ENCODE measurements at regions not wholly inside any gene's neighbourhood (a gene's known extent, or its start where the extent isn't known, plus 50 kb on each side); places are given as distances from the start of the nearest gene placed in this dataset.

- no peak overlapping the region for H3K4ac ChIP-seq (replicated peaks; ENCODE audit: insufficient read length, low read depth, low read length)
- ChIA-PET CTCF (ENCODE audit: partially characterized antibody) (interaction anchor here (0.6 to 1.5 kb wide), 16 partner anchors 9 to 422 kb away, joined by 3 to 5 read pairs (median 4); no protein-coding TSS in a partner anchor), POLR2A (ENCODE audit: partially characterized antibody) (no interaction called here)
- H2BK15ac ChIP-seq (ENCODE audit: low read length) = no peak overlapping the region
- no peak overlapping the region for H2AFZ ChIP-seq (ENCODE audit: low read length)
- H3K79me2 ChIP-seq (ENCODE audit: control insufficient read depth in 1 of 2, insufficient read depth in 2 of 2, low read length in 2 of 2) = no peaks in the 10 kb centered on the region
- no peak overlapping the region for H3K18ac ChIP-seq (ENCODE audit: extremely low read depth, low read length)
- H3K23me2 ChIP-seq (ENCODE audit: low read depth, low read length) = no peaks in the 10 kb centered on the region
- no peak overlapping the region for H3K27ac ChIP-seq (ENCODE audit: low read depth, low read length)
- H3K4me3 ChIP-seq (ENCODE audit: extremely low read depth in 1 of 4, insufficient read depth in 2 of 4, low read depth in 3 of 4, low read length in 4 of 4) = no peak overlapping the region
- TF ChIP-seq CTCF (IDR thresholded peaks at IDR 0.05; ENCODE audit: control extremely low read depth in 1 of 3, insufficient read depth in 1 of 3, low read depth in 1 of 3, low read length in 3 of 3) (peak; percentile 49 to 70 (median 49)), RAD21 (IDR thresholded peaks at IDR 0.05 in 1 of 2, conservative IDR thresholded peaks at IDR 0.05 in 1 of 2; ENCODE audit: low read depth in 2 of 2, low read length in 2 of 2) (peak; percentile 63 to 72), ATF3 (IDR thresholded peaks at IDR 0.05; ENCODE audit: insufficient read depth, low read depth, low read length) (no peak)
- no peaks in the 10 kb centered on the region for H3K4me1 ChIP-seq (replicated peaks in 1 of 4; ENCODE audit: control insufficient read depth in 3 of 4, insufficient read depth in 4 of 4, low read length in 3 of 4)
- no peak overlapping the region for H3K4me2 ChIP-seq (ENCODE audit: insufficient read depth in 1 of 2, low read depth in 2 of 2, low read length in 2 of 2)
- no peak overlapping the region for H3K23ac ChIP-seq (ENCODE audit: insufficient read length)
- H3K56ac ChIP-seq (replicated peaks; ENCODE audit: insufficient read length, low read depth, low read length) = no peak overlapping the region
- H2AK5ac ChIP-seq (ENCODE audit: low read depth, low read length) = no peak overlapping the region
- H2BK5ac ChIP-seq (ENCODE audit: low read depth, low read length) = no peak overlapping the region
- DNase-seq (ENCODE audit: low read depth in 1 of 2, low spot score in 2 of 2) (peak; percentile 7 to 47), FAIRE-seq (peak; percentile 28)
- no peak overlapping the region for H3K14ac ChIP-seq (ENCODE audit: insufficient read length)
- no peaks in the 10 kb centered on the region for H3K79me1 ChIP-seq (ENCODE audit: low read depth, low read length)
- no peak overlapping the region for H2BK20ac ChIP-seq (ENCODE audit: low read length)
- no peaks in the 10 kb centered on the region for H3K9me3 ChIP-seq (ENCODE audit: insufficient read depth in 2 of 2, low read depth in 1 of 2, low read length in 1 of 2)
- H3K9ac ChIP-seq (replicated peaks in 1 of 4; ENCODE audit: extremely low read depth in 1 of 4, low read depth in 3 of 4, low read length in 3 of 4) = no peak overlapping the region
- H2BK120ac ChIP-seq (replicated peaks; ENCODE audit: low read depth, low read length) = no peak overlapping the region
- no peak overlapping the region for H2BK12ac ChIP-seq (ENCODE audit: low read depth, low read length)
- H4K20me1 ChIP-seq (replicated peaks in 1 of 2; ENCODE audit: control insufficient read depth in 1 of 2, insufficient read depth in 2 of 2, low read length in 2 of 2) = no peaks in the 10 kb centered on the region
- 73% methylated on average over 1 of the region's 1 CpG; no CpG with 5 or more reads in 1 of the 2 experiments for WGBS, 2 experiments (ENCODE audit: extremely low coverage in 1 of 2, insufficient coverage in 1 of 2, insufficient read length in 1 of 2, insufficient replicate concordance in 2 of 2, low coverage in 1 of 2, low lambda C conversion rate in 2 of 2, missing lambda C conversion rate in 1 of 2)
- H3K27me3 ChIP-seq (replicated peaks in 1 of 4; ENCODE audit: control insufficient read depth in 3 of 4, extremely low read depth in 1 of 4, insufficient read depth in 3 of 4, low read length in 3 of 4) = no peaks in the 10 kb centered on the region
- H4K91ac ChIP-seq (replicated peaks; ENCODE audit: insufficient read length, low read length) = no peak overlapping the region
- no peak overlapping the region for H4K5ac ChIP-seq (ENCODE audit: insufficient read length, low read depth, low read length)
- H4K8ac ChIP-seq (ENCODE audit: extremely low read depth, insufficient read depth, low read length) = no peak overlapping the region
- H3K36me3 ChIP-seq (ENCODE audit: control insufficient read depth in 2 of 4, insufficient read depth in 4 of 4, low read length in 3 of 4) = no peaks in the 10 kb centered on the region
Measured at GRCh38 chr18:38790303-38790702, 1224.7 kb upstream of the CELF4 start.

All from H1 (cell line).